NCI-H1436 (cell line): ENCODE measurements at regions not wholly inside any gene's neighbourhood (a gene's known extent, or its start where the extent isn't known, plus 50 kb on each side); places are given as distances from the start of the nearest gene placed in this dataset.

ENCODE experiments used
- DNase-seq: peaks from one replicate; lab custom pipeline; 2025; lab: John Stamatoyannopoulos, UW

DNA sequence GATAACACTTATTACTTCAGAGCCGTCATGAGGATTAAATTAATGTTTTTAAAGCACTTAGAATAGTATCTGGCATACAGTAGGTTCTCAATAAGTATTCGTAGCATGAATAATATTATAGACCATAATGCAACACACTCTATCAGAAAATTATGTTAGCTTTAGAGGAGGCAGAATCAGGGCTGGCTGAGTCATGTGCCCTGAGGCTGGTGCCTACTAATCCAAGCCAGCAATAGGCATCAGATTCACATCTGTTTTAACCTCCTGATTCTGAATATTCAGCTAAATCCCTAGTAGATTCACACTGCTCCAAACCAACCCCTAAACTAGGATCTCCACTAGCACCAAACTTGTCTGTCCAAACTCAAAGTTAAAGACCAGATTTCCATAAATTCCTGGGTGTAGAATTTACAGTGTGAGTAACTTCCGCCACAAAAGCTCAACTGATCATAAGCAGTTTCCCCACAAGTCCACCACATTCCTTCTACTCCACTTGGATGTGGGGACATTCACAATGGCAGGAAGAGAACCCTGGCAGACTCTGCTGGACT, 170.0 kb upstream of the DAPK1 start:
- DNase-seq = no peak

DNA sequence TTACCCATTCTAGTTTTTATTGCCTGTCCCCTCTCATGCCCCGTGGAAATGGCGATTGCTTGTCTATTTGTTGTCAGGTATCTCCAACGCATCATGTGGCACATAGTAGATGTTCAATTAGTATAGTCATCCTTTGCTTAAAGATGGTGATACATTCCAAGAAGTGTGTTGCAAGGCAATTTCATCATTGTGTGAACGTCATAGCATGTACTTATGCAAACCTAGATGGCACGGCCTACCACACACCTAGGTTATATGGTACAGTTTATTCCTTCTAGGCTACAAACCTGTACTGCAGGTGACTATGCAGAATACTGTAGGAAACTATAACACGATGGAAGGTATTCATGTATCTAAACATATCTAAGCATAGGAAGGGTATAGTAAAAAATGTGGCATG, 163.9 kb upstream of the DAPK1 start:
- DNase-seq = no peak

DNA sequence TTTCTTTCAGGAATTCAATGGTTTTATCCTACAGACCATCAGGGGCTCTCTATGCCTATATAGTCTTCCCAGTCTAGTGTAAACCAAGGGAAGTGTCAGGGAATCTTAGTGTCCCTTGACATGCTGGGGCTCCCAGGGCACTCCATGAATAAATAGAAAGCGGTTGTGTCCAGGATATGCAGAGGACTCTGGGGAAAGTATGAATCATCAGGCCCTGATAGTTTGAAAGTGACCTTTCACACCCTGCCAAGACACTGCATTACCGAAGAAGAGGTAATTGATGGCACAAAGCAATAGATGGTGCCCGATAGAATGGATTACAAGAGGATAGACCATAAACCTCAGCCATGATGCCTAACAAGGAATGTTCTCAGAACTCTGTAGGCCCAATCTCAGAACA, 163.3 kb upstream of the DAPK1 start:
- no peak for DNase-seq

DNA sequence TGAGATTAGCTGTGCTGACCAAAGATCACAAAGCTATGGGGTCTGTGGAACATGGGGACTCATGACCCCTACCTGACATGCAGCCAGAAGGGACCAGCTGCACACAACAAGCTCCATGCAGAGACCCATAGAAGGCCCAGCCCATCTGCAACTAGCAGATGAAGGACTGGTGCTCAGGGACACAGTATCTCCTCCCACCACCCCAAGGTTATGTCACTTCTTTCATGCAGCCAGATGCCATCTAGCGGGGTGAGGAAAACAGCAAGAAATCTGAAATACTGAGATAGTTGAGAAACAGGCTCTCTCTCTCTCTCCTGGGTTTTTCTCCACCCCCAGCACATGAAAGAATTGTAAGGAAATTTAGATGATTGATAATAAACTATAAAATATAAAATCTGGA, 161.3 kb upstream of the DAPK1 start:
- no peak for DNase-seq

DNA sequence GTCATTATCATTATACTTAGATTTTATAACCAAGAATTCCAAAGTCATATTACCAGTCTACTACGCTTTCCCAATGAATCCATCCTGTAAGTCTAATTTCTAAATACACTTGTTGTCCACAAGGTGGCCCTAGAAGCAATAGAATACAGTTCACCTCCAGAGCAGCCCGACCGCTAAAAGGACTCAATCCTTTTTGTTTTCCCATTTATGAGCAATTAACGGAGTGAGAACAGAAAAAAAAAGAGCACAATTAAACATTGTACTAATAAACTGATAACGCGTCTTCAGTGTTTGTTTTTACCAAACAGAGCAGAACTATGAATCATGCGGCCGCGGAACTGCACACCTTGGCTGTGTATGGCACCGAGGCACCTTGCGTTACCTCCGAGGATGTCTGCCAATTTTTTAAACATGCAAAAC, 160.7 kb upstream of the DAPK1 start:
- peak; percentile 49 for DNase-seq

DNA sequence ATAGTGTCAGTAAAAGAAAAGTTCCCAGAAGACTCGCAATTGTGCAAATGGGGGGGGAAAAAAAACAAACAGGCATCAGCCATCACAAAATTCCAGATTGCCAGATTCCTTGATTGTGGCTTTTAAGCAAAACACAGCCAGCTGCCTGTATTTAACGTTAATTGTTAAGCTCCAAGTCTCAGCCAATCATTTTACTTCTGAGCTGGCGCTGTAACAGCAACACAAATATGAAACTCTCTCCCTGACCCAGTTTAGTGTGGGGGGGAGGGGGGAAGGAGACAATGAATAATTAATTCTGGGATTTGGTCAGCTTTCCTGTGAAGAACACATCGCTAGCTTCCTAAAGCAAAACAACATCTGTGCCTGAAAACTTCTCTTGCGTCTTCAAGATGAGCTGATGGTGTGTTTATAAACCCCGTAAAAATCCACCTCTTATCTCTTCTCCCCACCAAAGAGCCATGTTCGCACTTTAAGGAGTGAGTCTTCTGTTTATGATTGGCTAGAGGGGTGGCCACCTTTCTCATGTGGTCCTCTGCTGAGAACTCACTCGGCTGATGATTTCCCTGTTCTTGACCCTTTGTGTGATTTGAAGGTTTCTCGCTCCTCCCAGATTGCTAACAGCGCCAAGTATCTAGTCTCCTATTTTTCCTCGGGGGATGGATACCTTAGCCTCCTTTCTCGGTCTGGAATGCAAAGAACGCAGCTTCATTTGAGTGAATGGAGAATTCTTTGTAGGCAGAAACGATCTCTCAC, 160.2 kb upstream of the DAPK1 start:
- no peak for DNase-seq

DNA sequence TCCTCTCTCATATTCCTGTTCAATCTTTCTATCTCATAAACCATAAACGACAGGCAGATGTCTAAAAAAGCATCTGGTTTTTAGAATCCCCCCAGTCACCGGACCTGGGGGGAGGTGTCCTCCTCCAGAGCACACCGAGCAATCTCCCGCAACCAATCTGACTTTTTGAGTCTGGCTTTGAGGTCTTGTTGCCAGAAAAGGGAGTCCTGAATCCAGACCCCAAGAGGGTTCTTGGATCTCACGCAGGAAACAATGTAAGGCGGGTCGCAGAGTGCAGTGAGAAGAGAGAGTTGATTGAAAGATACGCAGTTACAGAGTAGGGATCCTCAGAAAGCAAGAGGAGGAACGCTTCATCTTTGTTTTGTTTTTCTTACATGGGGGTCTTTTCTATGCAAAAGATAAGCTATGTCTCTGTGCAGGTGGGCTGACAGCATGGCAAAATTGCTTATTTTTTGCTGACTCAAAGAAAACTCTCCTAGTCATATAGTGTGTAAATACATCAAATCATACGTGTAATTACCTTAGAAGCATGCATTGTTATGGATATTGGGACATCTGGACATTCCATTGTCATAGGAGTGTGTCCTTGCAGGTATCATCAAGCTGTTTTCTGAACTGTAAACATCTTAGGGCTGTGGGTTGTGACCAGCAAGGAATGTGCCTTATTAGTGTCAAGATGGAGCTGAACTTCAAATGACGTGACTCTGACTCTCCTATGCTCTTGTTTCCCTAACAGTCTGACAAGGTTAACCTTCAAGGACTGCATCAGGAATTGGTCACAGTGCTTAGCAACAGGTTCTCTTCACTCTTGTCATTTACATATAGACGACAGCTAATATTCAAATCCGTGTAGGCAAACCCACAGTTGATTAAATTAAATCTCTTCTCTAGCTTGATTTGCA, 159.3 kb upstream of the DAPK1 start:
- no peak for DNase-seq

DNA sequence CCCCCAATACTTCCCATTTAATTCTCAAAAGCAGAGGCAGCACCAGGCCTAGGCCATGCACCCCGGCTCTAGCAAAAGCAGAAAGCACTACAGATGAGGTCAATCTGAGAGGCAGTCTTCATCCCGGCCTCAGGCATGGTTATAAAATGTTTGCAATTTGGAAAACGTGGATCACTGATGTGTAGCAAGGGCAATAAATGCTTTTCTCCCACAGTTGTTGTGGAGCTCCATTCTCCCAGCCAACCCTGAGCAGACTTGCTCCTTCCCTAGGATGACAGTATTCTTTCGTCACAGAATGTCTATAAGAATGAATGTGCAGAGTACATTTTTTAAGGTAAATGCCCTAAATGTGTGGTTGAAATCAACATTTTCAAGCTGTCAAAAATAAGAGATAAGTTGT, 157.3 kb upstream of the DAPK1 start:
- DNase-seq = no peak

DNA sequence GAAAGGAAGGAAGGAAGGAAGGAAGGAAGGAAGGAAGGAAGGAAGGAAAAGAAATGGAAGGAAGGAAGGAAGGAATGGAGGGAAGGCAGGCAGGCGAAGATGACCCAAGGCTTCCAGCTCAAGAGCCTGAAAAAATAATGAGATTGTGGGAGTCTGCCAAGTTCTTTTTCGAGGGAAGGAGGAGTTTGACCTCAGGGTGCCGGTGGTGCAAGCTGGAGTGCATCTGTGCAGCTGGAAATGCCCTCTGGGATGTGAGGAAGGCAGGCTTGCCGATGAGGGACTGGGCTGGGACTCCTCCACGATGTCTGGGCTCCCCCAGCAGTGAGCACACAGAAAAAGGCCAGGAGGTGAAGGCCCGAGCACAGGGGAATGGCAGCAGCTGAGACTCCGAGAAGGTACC, 154.9 kb upstream of the DAPK1 start:
- DNase-seq = no peak

DNA sequence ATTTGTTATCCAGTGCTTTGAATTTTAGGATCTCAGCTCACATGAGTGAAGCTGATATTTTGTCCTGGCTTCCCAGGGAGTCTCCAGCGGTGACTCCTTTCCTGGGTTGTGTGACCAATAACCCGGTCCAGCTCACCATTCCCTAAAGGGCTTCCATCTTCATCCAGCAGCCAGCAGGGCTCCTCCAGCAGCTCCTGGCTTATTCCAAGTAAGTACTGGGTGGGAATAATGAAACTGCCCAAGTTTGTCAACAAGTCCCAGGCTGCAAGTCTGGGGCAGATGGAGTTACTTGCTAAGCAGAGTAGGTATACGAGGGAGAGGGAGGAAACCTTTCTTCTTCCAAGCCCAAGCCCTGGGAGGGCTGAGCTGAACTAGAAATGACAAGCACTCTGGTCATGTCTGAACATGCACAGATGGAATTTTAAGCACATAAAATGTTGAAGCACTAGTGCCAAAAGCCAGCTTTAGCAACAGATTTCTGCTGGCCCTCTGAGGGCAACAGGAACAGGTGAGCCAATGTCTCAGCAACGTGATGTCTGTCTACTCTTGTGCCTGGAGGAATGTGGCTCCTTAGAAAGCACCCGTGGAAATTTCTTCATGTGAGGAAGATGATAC, 153.7 kb upstream of the DAPK1 start:
- DNase-seq = no peak

DNA sequence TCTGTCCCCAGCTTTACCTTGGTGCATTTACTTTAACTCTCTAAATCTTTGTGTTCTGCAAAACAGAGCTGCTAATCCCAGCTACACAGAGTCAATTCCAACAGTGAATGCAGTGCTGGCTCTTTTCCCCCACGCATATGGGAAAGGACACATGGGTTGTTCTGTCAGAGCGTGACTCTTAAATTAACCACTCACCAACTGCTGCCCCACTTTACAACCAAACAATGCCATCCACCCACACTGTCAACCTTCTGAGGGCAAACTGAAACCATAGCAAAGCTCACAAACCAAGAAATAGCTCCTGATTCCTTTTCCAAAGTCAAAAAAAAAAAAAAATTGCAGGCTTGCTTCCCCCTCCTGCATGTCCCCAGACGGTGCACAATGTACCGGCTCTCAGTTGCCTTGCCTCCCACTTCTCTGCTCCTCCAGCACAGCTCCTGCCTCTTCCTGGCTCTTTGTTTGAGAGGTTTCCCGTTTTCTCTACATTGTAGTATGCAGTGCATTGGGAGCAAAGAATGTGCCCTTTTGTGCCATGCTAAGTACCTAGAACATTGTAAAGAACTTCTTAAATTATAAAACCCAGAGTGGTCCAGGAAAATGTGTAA, 151.5 kb upstream of the DAPK1 start:
- no peak for DNase-seq

DNA sequence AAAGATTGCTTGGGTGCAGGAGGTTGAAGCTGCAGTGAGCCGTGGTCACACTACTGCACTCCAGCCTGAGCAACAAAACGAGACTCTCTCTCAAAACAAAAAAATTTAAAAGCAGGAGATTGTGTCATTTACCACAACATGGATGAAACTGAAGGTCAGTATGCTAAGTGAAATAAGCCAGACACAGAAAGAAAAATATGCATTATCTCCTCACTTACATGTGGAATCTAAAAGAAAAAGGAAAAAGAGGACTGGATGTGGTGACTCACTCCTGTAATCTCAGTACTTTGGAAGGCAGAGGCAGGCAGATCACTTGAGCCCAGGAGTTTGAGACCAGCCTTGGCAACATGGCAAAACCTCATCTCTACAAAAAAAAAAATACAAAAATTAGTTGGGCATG, 146.8 kb upstream of the DAPK1 start:
- DNase-seq = no peak

DNA sequence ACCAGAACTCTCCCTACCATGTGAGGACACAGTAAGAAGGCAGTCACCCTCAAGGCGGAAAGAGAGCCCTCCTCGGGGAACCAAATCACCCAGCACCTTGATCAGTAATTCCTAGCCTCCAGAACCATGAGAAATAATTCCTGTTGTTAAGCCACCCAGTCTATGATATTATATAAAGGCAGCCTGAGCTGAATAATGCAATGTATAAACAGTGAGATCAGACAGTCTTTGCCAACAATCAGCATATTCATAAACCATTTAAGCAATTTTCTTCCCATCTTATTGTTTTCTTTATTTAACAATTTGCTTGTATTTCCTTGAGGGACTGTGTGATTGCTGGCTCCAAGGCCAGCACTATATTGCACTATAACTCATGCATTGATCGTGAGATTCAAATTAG, 144.4 kb upstream of the DAPK1 start:
- no peak for DNase-seq

DNA sequence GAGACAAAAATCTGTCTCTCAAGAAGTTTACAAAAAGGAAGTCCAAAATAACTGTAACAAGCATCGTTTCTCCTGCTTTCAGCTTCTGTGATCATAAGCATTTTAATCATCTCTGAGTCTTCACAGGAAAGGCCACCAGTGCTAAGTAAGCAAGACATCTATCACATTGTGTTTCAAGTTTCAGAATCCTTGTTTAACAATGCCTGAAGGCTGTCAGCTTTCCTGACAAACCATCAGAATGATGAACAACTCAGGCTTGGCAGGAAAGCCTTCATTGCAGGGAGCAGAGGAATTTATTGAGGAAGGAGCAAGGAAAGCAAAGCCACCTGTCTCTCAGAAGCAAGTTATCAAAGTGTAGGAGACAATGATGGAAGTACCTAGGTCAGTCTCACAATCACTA, 143.5 kb upstream of the DAPK1 start:
- no peak for DNase-seq

DNA sequence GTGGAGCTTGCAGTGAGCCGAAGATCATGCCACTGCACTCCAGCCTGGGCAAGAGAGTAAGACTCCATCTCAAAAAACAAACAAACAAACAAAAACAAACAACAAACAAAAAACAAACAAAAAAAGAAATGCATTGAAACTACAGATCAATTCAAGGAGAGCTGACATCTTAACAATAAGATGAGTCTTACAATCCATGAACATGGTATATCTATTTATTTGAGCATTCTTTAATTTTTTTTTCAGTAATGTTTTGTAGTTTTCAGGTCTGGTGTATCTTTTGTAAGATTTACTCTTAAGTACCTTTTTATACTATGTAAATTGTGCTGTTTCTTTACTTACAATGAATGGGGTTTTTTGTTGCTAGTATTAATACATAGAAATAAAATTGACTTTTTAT, 140.1 kb upstream of the DAPK1 start:
- no peak for DNase-seq

DNA sequence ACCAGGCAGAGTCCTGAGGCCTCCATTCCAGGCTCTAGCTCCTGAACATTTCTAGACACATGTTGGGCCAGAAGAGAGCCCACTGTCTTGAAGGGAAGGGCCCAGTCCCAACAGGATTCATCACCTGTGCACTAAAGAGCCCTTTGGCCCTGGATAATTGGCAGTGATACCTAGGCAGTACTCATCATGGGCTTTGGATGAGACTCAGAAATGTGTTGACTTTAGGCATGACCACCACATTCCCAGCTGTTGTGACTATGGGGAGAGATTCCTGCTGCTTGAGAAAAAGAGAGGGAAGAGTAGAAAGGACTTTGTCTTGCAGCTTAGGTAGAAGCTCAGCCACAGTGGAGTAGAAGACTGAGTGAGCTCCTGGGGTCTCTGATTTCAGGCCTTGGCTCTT, 138.4 kb upstream of the DAPK1 start:
- DNase-seq = no peak

DNA sequence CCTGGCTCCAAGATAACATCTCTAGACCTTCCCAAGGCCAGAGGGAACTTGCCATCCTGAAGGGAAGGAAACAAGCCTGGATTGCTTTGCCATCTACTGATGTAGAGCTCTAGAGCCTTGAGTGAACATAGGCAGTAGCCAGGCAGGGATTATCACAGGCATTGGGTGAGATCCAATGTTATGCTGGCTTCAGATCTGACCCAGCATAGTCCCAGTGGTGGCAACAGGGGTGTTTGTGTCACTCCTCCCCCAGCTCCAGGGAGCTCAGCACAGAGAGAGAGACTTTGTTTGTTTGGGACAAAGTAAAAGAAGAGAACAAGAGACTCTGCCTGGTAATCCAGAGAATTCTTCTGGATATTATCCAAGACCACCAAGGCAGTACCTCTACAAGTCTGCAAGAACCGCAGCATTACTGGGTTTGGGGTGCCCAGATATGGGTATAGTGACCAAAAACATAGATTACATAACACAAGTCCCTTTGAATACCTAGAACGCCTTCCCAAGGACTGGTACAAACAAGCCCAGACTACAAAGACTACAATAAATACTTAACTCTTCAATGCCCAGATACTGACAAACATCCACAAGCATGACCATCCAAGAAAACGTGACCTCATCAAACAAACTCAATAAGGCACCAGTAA, 137.6 kb upstream of the DAPK1 start:
- no peak for DNase-seq

DNA sequence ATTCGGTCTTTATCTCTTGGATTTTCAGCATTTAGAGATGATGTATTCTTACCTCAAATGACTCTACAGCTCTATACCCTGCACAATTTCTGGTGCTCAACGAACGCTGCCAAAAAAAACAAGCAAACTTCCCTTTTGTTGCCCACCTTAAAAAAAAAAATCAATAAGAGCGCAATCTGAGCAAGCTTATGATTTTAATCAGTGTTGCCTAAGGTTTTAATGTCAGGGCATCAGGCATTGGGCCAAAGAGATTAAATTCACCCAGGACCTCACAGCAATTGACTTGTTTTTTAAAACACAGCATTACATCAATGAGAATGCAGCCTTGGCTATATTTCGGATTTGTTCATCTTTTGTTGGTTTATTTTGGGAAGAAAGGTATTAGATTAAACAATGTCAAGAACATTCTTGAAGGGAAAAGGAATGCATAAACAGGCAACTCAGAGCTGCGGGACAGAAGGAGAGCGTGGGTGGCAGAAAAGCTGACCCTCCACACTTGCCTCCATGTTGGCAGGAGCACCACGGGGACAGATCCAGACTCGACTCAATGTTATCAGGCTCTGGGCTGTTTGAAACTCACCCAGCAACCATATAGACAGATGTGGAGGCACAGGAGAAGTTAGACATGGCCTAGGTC, 127.5 kb upstream of the DAPK1 start:
- no peak for DNase-seq

DNA sequence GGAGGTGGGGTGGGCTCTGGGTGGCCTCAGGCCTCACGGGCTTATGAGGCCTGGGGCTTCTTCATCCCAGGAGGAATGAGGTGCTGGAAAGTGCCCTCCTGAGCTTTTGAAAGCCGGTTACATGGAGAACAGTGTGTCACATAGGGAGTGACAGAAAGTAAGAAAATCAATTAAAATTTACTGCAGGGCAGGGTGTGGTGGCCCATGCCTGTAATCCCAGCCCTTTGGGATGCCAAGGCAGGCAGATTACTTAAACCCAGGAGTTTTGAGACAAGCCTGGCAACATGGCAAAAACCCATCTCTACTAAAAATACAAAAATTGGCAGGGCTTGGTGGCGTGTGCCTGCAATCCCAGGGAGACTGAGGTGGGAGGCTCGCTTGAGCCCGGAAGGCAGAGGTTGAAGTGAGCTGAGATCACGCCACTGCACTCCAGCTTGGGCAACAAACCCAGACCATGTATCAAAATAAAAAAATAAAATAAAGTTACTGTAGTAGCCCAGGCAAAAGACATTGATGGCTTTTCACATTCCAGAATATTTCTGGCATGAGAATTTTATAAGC, 125.8 kb upstream of the DAPK1 start:
- no peak for DNase-seq

DNA sequence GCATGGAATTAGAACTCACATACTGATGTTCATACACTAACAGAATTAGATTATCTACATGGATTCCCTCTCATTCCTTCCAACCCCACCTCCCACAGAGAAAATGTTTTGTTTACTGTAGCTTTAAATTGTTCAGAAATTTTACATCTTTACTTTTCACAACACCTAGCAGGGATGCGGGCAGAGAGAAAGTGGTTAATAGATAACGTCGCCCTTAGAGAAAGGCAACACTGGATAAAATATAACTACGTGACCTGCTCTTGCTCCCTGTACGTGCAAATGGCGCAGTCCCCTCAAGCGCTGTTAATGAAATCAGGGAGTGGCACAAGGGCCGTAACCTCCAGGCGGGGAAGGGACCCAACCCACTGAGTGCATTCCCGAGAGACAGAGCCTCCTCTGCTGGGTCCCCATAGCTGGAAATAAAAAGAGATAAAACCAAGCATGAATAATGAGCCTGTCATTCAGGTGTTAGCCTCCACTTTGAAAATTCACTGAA, 125.3 kb upstream of the DAPK1 start:
- no peak for DNase-seq
